GM21390 (cell line): ENCODE measurements at regions not wholly inside any gene's neighbourhood (a gene's known extent, or its start where the extent isn't known, plus 50 kb on each side); places are given as distances from the start of the nearest gene placed in this dataset.

Experiments used
- ATAC-seq: cut with Tn5 transposase; IDR thresholded peaks from one replicate; pipeline ENCODE4 v1.9.1; 2021; ENCODE audit not compliant: unreplicated experiment

GRCh38 chrY:21169821-21170220, 341.3 kb upstream of the RBMY1B start:
- no peak for ATAC-seq

- ATAC-seq, result no peak
Observed at GRCh38 chrY:21174697-21175463, 336.3 kb upstream of the RBMY1B start.

DNA sequence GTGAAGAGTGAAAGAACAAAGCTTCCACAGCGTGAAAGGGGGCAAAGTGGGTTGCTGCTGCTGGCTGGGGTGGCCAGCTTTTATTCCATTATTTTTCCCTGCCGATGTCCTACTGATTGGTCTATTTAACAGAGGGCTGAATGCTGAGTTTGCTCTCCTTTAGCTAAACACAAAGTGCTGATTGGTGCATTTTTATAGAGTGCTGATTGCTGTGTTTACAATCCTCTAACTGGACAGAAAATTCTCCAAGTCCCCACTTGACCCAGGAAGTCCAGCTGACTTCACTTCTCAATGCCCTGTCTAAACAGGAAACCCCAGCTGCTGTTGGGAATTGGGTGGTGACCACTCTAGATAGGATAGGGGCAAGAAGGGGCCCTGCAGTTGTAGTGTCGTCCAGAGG, 335.6 kb upstream of the RBMY1B start:
- ATAC-seq, result no peak

DNA sequence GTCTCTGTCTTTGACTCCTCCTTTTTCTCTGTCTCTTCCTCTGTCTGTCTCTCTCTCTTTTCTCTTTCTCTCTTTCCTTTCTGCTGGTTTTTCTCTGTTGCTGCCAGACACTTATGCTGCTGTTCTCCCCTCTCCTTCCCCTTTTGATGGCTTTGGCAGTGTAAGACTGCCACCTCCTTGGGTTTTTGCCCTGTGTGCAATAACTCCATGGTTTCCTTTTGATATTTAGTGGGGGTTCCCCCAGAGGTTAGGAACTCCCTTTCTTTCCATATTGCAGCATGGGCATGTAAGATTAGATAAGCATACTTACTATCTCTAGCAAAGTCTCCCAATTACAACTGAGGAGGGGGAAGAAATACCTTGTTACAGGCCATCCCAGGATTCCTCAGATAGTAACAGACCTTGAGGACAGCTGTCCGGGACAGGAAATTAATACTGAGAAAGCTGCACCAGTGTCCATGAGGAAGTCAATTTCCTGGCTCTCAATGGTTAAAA, 333.8 kb upstream of the RBMY1B start:
- ATAC-seq, result no peak

DNA sequence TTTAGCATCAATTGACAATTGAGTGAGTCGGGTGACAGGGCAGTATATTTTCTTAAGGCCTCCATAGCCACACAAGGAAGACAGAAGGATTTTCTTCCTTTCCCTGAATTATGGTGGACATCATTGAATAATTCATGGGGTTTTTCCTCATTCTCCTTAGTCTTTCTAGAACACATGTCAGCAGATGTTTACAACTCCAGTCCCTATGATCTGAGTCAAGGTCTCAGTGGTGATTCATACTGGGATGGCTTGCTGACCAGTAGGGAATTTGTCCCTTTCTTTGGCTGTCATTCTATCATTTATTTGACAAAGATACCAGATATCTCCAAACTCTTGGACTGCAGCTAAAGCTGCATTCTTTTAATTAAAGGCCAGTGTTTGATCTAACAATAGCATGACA, 332.9 kb upstream of the RBMY1B start:
- ATAC-seq, result no peak

GRCh38 chrY:21180921-21181320, 330.2 kb upstream of the RBMY1B start:
- no peak for ATAC-seq

DNA sequence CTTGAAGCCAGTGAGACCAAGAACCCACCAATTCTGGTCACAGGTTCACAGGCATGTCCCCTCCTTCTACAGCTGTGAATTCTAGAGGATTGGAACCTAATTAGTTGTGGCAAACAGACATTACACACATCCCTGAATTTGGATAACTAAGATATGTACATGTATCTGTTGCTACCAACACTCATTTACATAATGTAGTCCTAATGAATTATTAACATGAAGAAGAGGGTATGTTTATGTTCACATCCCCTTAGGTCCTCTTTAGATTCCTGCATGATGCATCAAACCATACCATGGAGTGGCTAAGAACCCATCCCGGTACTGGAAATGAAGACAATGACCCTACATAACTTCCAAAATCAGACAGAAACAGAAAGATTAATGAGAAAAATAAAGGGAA, 326.9 kb upstream of the RBMY1B start:
- ATAC-seq, result no peak

DNA sequence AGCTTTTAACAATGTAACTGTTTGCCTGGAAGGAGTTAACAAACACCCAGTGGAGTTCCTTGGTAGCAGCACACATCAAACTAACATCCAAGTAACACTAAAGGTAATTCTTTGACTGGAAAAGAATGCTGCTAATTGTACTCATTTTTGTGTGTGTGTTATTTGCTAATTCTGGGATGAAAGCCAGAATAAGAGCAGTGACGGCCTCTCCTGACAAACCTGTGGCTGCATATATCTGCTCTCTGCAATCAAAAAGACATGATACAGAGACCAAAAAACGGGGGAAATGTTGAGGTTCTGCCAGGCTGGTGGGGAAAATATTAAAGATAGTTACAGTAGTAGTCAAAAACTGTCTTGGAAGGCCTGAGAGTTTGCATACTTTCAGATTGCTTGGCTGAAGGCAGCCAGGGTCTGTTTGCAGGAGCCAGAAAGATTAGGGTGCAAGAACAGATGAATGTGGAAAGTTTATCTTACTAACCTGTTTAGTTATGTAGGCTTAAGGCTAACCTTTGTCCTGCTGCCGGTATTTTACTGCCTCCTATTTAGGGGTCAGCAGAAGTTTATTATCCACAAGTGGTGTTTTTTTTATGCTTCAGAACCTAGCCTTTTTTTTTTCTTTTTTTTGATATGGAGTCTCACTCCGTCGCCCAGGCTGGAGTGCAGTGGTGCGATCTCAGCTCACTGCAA, 325.6 kb upstream of the RBMY1B start:
- ATAC-seq, result no peak

DNA sequence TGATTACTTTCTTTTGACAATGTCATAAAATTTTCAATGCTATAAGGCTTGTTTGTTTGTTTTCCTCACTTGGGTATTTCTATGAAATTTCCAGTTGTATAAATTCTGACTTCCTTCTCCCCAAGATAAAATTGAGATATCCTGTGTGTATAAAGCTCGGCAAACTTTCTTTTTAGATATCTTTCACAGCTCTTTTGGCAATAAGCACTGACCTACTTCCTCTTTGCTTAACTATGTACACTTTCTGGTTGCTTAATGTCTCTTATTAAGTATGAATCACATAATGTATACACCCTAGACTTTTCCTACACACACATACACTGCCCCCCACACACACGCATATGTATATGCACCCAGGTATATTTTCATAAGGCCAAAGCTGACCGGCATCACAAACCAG, 318.4 kb upstream of the RBMY1B start:
- no peak for ATAC-seq

DNA sequence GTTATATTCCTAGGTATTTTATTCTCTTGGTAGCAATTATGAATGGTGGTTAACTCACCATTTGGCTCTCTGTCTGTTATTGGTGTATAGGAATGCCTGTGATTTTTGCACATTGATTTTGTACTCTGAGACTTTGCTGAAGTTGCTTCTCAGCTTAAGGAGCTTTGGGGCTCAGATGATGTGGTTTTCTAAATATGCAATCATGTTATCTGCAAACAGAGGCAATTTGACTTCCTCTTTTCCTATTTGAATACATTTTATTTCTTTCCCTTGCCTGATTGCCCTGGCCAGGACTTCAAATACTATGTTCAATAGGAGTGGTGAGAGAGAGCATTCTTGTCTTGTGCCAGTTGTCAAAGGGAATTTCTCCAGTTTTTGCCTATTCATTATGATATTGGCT, 310.9 kb upstream of the RBMY1B start:
- ATAC-seq, result no peak

DNA sequence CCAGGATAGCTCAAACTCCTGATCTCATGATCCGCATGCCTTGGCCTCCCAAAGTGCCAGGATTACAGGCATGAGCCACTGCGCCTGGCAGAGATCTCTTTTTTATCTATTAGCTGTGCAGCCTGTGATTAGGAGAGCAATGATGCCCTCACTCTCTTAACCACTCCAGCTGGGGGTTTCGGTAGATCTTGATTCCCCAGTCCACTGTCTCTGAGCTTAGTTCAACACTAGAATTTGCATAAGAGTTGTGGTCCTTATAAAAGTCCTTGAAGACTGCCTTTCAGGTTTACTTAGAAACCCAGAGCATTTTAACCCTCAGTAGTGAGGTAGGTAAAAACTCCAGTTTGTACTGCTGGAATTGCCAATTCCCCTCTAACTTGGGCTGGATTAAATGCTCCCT, 283.3 kb upstream of the RBMY1B start:
- peak; percentile 97 for ATAC-seq

DNA sequence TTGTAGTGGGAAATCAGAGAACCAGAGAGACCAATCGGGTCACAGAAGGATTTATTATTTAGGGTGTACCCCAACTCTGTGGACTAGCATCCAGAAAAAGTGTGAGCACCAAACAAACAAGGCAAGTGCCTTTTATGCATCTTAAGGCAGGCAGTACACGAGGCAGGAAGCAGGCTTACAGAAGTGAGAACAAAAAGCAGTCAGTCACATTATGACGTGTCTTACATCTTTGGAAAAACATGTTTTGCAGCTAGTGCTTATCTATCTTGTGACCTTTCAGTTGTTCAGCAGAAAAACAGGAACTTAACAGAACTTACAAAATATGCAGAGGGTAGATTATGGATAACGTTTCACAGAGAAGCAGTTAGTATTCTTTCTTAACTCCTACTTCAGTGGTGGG, 270.9 kb upstream of the RBMY1B start:
- ATAC-seq, result peak; percentile 99

DNA sequence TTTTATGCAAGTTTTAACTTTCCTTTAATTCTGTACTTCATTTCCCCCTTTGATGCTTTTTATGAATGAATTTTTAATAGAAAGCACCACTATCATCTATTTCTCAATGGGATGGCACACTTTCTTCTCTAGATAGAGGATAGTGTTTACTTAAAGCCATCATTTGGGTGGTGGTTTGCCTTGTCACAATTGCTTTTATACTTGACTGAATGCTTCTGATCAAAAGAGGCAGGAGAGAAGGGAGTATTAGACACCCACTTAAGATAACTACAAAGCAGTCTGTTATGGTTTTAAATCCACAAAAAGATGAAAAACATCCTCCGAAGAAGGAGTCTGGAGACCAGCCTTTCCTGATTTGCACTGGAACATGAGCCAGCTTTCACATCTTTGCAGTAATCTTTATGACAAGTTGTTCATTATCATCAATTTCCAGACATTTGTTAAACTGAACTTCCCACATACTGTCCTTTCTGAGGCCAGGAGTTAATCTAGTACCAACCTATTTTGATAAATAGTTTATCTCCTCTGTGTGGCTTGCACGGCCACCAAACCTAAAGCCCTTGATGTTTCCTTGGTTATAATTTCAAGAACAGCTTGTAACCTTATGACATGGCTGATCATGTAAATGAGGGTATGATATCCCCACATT, 270.4 kb upstream of the RBMY1B start:
- no peak for ATAC-seq

DNA sequence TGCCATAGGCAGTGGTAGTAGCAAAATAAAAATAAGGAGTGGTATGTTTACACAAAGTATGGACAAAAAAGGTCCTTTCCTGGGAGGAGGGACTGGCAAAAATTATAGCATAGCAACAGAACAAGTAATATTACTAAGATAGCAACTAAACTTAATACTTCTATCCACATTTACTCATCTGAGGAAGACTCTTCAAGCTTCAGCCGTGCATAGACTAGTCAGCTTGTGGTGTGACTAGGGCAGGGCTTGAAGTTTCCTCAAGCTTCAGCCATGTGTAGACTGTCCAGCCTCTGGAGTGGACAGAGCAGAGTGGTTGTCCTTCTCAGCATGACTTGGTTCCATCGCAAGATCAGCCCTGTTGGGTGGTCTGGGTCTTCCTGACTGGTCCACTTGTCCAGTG, 268.3 kb upstream of the RBMY1B start:
- no peak for ATAC-seq

DNA sequence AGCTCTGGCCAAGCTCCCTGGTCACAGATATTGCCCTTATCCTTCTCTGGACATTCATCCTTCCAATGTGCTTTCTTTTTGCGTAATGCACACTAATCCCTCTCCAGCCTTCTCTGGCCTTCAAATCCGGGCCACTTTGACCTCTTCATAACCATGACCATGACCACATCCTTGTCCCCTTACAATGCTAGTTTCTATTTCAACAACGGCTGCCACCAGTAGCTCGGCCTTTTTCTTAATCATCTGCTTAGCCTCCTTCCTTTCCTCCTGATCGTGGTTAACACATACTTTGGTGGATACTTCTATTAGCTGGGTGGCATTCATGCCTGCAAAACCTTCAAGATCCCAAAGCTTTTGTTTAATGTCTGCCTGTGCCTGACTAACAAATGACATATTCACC, 264.4 kb upstream of the RBMY1B start:
- ATAC-seq, result no peak

- no peak for ATAC-seq
Observed at GRCh38 chrY:21248591-21248990, 262.5 kb upstream of the RBMY1B start.

GRCh38 chrY:21253455-21254248, 257.5 kb upstream of the RBMY1B start:
- ATAC-seq, result no peak

DNA sequence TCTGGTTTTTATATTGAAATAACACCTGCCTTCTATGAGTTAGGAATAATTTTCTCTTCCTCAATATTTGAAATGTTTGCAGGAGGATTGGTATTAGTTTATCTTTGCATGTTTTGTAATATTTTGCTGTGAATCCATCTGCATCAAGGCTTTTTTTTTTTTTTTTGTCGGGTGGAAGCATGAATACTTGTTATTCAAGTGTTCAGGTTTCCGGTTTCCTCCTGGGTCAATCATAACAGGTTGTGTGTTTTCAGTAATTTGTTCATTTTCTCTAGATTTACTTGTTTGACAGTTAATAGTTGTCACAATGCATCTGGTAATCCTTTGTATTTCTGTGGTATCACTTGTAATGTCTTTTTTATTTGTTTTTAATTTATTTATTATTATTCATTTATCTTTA, 256.7 kb upstream of the RBMY1B start:
- no peak for ATAC-seq

DNA sequence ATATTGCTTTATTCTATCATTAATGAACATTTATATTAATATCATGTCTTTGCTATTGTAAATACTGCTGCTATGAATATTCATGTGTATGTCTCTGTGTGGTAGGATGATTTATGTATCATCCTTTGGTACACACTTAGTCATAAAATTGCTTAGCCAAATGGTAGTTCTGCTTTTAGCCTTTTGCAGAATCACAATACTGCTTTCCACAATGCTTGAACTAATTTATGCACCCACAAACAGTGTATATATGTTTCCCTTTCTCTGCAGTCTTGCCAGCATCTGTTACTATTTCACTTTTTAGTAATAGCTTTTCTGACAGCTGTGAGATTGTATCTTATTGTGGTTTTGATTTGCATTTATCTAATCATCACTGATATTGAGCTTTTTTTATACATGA, 254.3 kb upstream of the RBMY1B start:
- ATAC-seq, result peak; percentile 78

DNA sequence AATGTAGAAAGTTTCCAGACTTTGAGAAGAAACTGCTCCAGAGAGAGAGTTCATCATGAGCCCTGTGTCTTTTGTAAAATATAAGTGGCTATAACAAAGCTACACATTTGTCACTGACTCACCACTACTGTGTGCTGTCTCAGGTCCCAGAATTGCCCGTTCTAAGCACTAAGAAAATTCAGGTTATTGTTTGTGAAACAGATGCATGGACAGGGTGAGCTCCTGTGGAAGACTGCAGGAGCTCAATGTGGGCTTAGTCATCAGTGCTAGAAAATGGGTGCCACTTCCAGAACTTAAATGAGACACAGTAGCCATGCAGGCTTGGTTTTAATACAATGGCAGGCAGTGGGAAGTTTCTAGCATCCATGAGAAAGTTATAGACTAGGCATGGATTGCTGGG, 251.4 kb upstream of the RBMY1B start:
- no peak for ATAC-seq

DNA sequence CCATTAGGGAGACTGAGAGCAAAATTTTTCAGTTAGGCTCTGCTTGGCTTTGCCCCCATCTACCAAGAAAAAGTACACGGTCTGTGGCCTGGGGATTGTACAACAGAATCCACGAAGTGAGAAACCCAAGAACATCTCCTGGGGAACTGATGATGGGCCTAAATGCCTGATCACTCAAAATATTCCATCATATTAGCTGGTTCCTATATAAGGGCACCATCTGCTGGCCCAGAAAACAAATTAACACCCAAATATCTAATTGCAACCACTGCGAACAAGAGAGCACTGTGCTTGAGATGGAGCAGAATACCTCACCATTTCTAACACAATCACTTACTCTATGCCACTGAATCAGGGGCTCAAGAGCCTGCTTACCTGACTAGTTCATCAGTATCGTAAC, 250.8 kb upstream of the RBMY1B start:
- no peak for ATAC-seq
